Trophoblast cell (in vitro differentiated cells and primary cell): ENCODE measurements at regions not wholly inside any gene's neighbourhood (a gene's known extent, or its start where the extent isn't known, plus 50 kb on each side); places are given as distances from the start of the nearest gene placed in this dataset.

Source experiments
- DNase-seq, 2 donors: peaks; one replicate each; pipeline ENCODE4 v3.0.0-alpha.2; 2016
- H2AFZ ChIP-seq: 2 replicates; pipeline ENCODE4 v1.6.1; 2013; ENCODE audit warnings: low read length, moderate library complexity, mild to moderate bottlenecking; ENCODE audit not compliant: insufficient read depth, poor library complexity
- H2AK5ac ChIP-seq: 2 replicates; pipeline ENCODE4 v1.6.1; 2013; ENCODE audit warnings: mild to moderate bottlenecking, low read length
- H2BK120ac ChIP-seq: 2 replicates; pipeline ENCODE4 v1.6.1; 2013; ENCODE audit warnings: low read length, mild to moderate bottlenecking, moderate library complexity; ENCODE audit not compliant: insufficient read depth, poor library complexity
- H2BK12ac ChIP-seq: 2 replicates; pipeline ENCODE4 v1.6.1; 2013; ENCODE audit warnings: mild to moderate bottlenecking, low read length, moderate library complexity
- H2BK5ac ChIP-seq: 2 replicates; pipeline ENCODE4 v1.6.1; 2013; ENCODE audit warnings: low read length, low read depth, moderate library complexity, mild to moderate bottlenecking; ENCODE audit not compliant: poor library complexity
- H3K14ac ChIP-seq: 2 replicates; pipeline ENCODE4 v1.6.1; 2013; ENCODE audit warnings: mild to moderate bottlenecking, low read length
- H3K18ac ChIP-seq: 2 replicates; pipeline ENCODE4 v1.6.1; 2013; ENCODE audit warnings: mild to moderate bottlenecking, low read length
- H3K23ac ChIP-seq: 2 replicates; pipeline ENCODE4 v1.6.1; 2013; ENCODE audit warnings: low read length
- H3K27ac ChIP-seq: 2 replicates; pipeline ENCODE4 v1.5.1; 2013; ENCODE audit warnings: low read depth, mild to moderate bottlenecking, inconsistent platforms, low read length, moderate library complexity
- H3K27me3 ChIP-seq: 2 replicates; pipeline ENCODE4 v1.6.1; 2013; ENCODE audit warnings: inconsistent platforms, mild to moderate bottlenecking, low read length, moderate library complexity; ENCODE audit not compliant: insufficient read depth
- H3K36me3 ChIP-seq, 2 experiments: 1 replicate in 1 of 2; 2 replicates in 1 of 2; pipeline ENCODE4 v1.6.1; 2013; ENCODE audit warnings: low read length in 2 of 2, mild to moderate bottlenecking in 2 of 2, moderate library complexity in 1 of 2; ENCODE audit not compliant: insufficient read depth in 2 of 2, control insufficient read depth in 1 of 2
- H3K4ac ChIP-seq: 2 replicates; pipeline ENCODE4 v1.6.1; 2013; ENCODE audit warnings: low read depth, mild to moderate bottlenecking, low read length, moderate library complexity
- H3K4me1 ChIP-seq, 2 experiments: 1 replicate in 1 of 2; 2 replicates in 1 of 2; pipeline ENCODE4 v1.6.1; 2013; ENCODE audit warnings: low read length in 2 of 2, mild to moderate bottlenecking in 2 of 2, moderate library complexity in 1 of 2; ENCODE audit not compliant: insufficient read depth in 2 of 2, control insufficient read depth in 1 of 2
- H3K4me2 ChIP-seq: 2 replicates; pipeline ENCODE4 v1.6.1; 2013; ENCODE audit warnings: inconsistent platforms, mild to moderate bottlenecking, low read length, moderate library complexity
- H3K4me3 ChIP-seq: 2 replicates; pipeline ENCODE4 v1.5.1; 2013; ENCODE audit warnings: mild to moderate bottlenecking, low read depth, low read length, inconsistent platforms
- H3K79me1 ChIP-seq: one replicate; pipeline ENCODE4 v1.6.1; 2013; ENCODE audit warnings: low read length
- H3K79me2 ChIP-seq: 2 replicates; pipeline ENCODE4 v1.6.1; 2013; ENCODE audit warnings: low read length, mild to moderate bottlenecking; ENCODE audit not compliant: control insufficient read depth, insufficient read depth, poor library complexity
- H3K9ac ChIP-seq: 2 replicates; pipeline ENCODE4 v1.6.1; 2013; ENCODE audit warnings: mild to moderate bottlenecking, low read length
- H3K9me3 ChIP-seq: 2 replicates; pipeline ENCODE4 v1.6.1; 2013; ENCODE audit warnings: low read depth, mild to moderate bottlenecking, control low read depth, inconsistent platforms, low read length; ENCODE audit not compliant: insufficient read depth
- H4K12ac ChIP-seq: 2 replicates; pipeline ENCODE4 v1.6.1; 2013; ENCODE audit warnings: low read depth, mild to moderate bottlenecking, low read length, moderate library complexity
- H4K8ac ChIP-seq: 2 replicates; pipeline ENCODE4 v1.6.1; 2013; ENCODE audit warnings: low read depth, mild to moderate bottlenecking, low read length, moderate library complexity
- H4K91ac ChIP-seq: one replicate; pipeline ENCODE4 v1.6.1; 2013; ENCODE audit warnings: low read depth, mild to moderate bottlenecking, low read length, moderate library complexity
- WGBS: extraction: QIAGEN DNeasy Blood & Tissue Kit; methylation state at CpG from one replicate; pipeline ENCODE4 v1.1.7; 2013; ENCODE audit warnings: missing lambda C conversion rate; ENCODE audit not compliant: insufficient read length, insufficient coverage; ENCODE audit errors: extremely low coverage; 5-methylcytosine and 5-hydroxymethylcytosine counted together

- H3K4ac ChIP-seq: no peak overlapping the region
- H3K36me3 ChIP-seq: no peaks in the 10 kb centered on the region
- H3K79me1 ChIP-seq: no peaks in the 10 kb centered on the region
- no peak overlapping the region for H3K14ac ChIP-seq
- no peak overlapping the region for H3K27ac ChIP-seq
- peaks cover 2% of the 10 kb centered on the region for H3K9me3 ChIP-seq
- no peaks in the 10 kb centered on the region for H3K4me1 ChIP-seq
- no peak overlapping the region for H4K12ac ChIP-seq
- H4K91ac ChIP-seq: no peak overlapping the region
- no peak overlapping the region for H4K8ac ChIP-seq
- no peak overlapping the region for H3K4me3 ChIP-seq
- H3K4me2 ChIP-seq: no peak overlapping the region
- H2BK120ac ChIP-seq: no peak overlapping the region
- H3K27me3 ChIP-seq: no peaks in the 10 kb centered on the region
- no peak overlapping the region for H3K18ac ChIP-seq
- no peak overlapping the region for H2BK12ac ChIP-seq
- H3K23ac ChIP-seq: no peak overlapping the region
- WGBS: no CpG with 5 or more reads among the region's 9 CpGs
- DNase-seq: no peak
- no peak overlapping the region for H2AFZ ChIP-seq
- no peak overlapping the region for H2AK5ac ChIP-seq
- no peak overlapping the region for H2BK5ac ChIP-seq
- H3K9ac ChIP-seq: no peak overlapping the region
- H3K79me2 ChIP-seq: no peaks in the 10 kb centered on the region
These were observed 384.4 kb downstream of the EIPR1 start for GRCh38 chr2:2993172-2993692.

DNA sequence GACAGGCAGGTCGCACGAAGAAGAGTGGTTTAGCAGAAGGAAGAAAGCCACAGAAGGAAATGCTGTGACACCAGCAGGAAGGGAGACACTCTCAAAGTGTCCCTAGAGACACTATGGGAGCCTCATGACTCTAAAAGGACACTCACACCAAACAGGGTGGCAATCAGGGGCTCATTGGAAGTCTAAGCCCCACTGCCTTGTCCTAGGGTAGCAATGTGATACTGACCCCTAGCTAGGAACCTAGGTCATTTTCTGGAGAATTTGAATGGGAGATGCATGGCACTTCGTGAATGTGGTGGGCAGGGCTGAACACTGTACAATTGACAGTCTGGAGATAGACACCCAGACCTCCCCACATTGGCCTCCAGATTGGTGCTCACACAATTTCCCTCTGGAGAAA, 385.0 kb downstream of the EIPR1 start:
- H2BK120ac ChIP-seq: no peak overlapping the region

DNA sequence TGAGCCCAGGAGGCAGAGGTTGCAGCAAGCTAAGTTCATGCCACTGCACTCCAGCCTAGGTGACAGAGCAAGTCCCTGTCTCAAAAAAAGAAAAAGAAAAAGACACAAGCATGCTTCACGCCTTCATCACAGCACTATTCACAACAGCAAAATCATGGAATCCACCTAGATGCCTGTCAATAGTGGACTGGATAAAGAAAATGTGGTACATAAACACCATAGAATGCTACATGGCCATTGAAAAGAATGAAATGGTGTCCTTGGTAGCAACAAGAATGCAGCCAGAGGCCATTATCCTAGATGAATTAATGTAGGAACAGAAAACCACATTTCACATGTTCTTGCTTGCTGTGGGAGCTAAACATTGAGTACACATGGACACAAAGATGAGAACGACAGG, 392.6 kb downstream of the EIPR1 start:
- H4K91ac ChIP-seq: no peak overlapping the region

More for the DNA sequence above, 385.0 kb downstream of the EIPR1 start:
- Histone ChIP-seq H3K4ac (no peak overlapping the region), H3K36me3 (no peaks in the 10 kb centered on the region), H4K8ac (no peak overlapping the region), H3K4me3 (no peak overlapping the region), H2AFZ (no peak overlapping the region), H3K27ac (no peak overlapping the region), H3K23ac (no peak overlapping the region), H4K91ac (no peak overlapping the region), H2BK12ac (no peak overlapping the region), H3K27me3 (no peaks in the 10 kb centered on the region), H3K4me2 (no peak overlapping the region), H3K18ac (no peak overlapping the region), H3K9ac (peak overlapping the region; percentile 34), H3K79me2 (no peaks in the 10 kb centered on the region), H3K4me1 (no peaks in the 10 kb centered on the region), H3K14ac (no peak overlapping the region), H2AK5ac (no peak overlapping the region), H2BK5ac (no peak overlapping the region), H4K12ac (no peak overlapping the region), H3K9me3 (peaks cover 2% of the 10 kb centered on the region), H3K79me1 (no peaks in the 10 kb centered on the region)
- no CpG with 5 or more reads among the region's 3 CpGs for whole genome bisulfite sequencing
- DNase-seq: no peak

DNA sequence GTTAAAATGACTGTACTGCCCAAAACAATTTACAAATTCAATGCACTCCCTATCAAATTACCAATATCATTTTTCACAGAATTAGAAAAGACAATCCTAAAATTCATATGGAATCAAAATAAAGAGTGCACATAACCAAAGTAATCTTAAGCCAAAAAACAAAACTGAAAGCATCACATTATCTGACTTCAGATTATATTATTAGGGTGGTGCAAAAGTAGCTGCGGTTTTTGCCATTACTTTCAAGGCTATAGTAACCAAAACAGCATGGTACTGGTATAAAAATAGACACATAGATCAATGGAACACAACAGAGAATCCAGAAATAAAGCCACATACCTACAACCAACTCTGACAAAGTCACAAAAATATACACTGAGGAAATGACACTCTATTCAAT, 396.6 kb downstream of the EIPR1 start:
- H3K27ac ChIP-seq: no peak overlapping the region
- no peaks in the 10 kb centered on the region for H3K79me1 ChIP-seq
- H3K4me2 ChIP-seq: no peak overlapping the region
- no peak overlapping the region for H3K23ac ChIP-seq
- no peaks in the 10 kb centered on the region for H3K9me3 ChIP-seq
- no peaks in the 10 kb centered on the region for H3K79me2 ChIP-seq
- H3K18ac ChIP-seq: no peak overlapping the region
- no peak overlapping the region for H3K9ac ChIP-seq
- H4K91ac ChIP-seq: no peak overlapping the region
- no peaks in the 10 kb centered on the region for H3K4me1 ChIP-seq
- H3K4ac ChIP-seq: no peak overlapping the region
- H3K27me3 ChIP-seq: no peaks in the 10 kb centered on the region
- H3K14ac ChIP-seq: no peak overlapping the region
- no peak overlapping the region for H2AK5ac ChIP-seq
- no peak overlapping the region for H2AFZ ChIP-seq
- H4K12ac ChIP-seq: no peak overlapping the region
- no peaks in the 10 kb centered on the region for H3K36me3 ChIP-seq
- no peak overlapping the region for H3K4me3 ChIP-seq
- no peak overlapping the region for H2BK5ac ChIP-seq
- no peak overlapping the region for H2BK12ac ChIP-seq
- H2BK120ac ChIP-seq: no peak overlapping the region
- no CpG with 5 or more reads among the region's 1 CpG for WGBS
- no peak overlapping the region for H4K8ac ChIP-seq
- no peak for DNase-seq

More for the DNA sequence above, 392.6 kb downstream of the EIPR1 start:
- Histone ChIP-seq H2BK5ac (no peak overlapping the region), H2AK5ac (no peak overlapping the region), H3K14ac (no peak overlapping the region), H2BK12ac (no peak overlapping the region), H3K4ac (no peak overlapping the region), H4K8ac (no peak overlapping the region), H3K4me2 (no peak overlapping the region), H3K18ac (no peak overlapping the region), H3K27ac (no peak overlapping the region), H4K12ac (no peak overlapping the region), H3K9me3 (no peaks in the 10 kb centered on the region), H3K27me3 (no peaks in the 10 kb centered on the region), H3K79me2 (no peaks in the 10 kb centered on the region), H2AFZ (no peak overlapping the region), H3K23ac (peak overlapping the region; percentile 38), H3K4me1 (no peaks in the 10 kb centered on the region), H3K9ac (no peak overlapping the region), H2BK120ac (no peak overlapping the region), H3K79me1 (no peaks in the 10 kb centered on the region), H3K36me3 (no peaks in the 10 kb centered on the region), H3K4me3 (no peak overlapping the region)
- WGBS: no CpG with 5 or more reads among the region's 2 CpGs
- no peak for DNase-seq
